ENCODE measurements at regions not wholly inside any gene's neighbourhood (a gene's known extent, or its start where the extent isn't known, plus 50 kb on each side); places are given as distances from the start of the nearest gene placed in this dataset.
"Not testable (repeated sequence)": the region's sequence is repeated elsewhere in the genome, so short reads cannot be mapped to it uniquely, and the experiment has no call there.

DNA sequence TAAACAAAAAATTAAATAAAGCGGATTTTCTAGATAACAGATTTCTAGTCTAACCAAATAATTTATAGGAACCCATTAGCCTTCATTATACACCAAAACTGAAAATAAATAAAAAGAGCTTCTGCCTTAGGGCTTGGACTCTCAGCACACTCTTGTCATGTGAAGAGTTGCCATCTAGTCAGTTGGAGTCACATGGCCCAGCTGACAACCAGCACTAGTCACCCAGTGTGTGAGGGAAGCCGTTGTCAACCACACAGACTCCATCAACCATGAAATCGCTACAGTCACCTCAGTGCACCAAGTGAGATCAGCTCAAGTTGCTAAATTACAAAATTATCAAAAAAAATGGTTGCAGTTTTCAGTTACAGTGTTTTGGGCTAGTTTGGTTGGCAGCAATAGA lies 470.0 kb downstream of the GASK1B start:
- Histone ChIP-seq H3K36me3 (ENCODE audit: insufficient read depth) (no peaks in the 10 kb centered on the region), H3K27ac (ENCODE audit: low read depth) (no peak overlapping the region), H3K4me3 (ENCODE audit: low read depth, low read length) (no peak overlapping the region), H3K4me1 (ENCODE audit: insufficient read depth) (no peaks in the 10 kb centered on the region)
- 67% methylated on average over 3 of the region's 3 CpGs for WGBS
- no peak for DNase-seq (ENCODE audit: extremely low spot score)

DNA sequence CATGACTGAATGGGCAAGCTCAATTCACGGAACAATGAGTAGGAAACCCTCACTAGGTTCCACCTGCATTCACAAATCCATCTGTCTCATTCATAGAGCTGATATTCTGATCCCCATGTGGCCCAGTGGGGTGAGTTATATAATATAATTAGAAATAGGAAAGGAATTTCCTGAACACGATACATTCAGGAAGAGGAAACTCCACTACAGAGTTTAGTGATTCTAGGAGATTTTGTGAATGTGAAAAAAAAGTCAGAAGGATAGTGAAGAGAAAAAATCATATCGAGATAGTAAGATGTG lies 471.2 kb downstream of the GASK1B start:
- Histone ChIP-seq H3K36me3 (ENCODE audit: insufficient read depth) (no peaks in the 10 kb centered on the region), H3K27ac (ENCODE audit: low read depth) (no peak overlapping the region), H3K4me3 (ENCODE audit: low read depth, low read length) (no peak overlapping the region), H3K4me1 (ENCODE audit: insufficient read depth) (no peaks in the 10 kb centered on the region)
- 70% methylated on average over 3 of the region's 3 CpGs for WGBS
- DNase-seq (ENCODE audit: extremely low spot score) = no peak

DNA sequence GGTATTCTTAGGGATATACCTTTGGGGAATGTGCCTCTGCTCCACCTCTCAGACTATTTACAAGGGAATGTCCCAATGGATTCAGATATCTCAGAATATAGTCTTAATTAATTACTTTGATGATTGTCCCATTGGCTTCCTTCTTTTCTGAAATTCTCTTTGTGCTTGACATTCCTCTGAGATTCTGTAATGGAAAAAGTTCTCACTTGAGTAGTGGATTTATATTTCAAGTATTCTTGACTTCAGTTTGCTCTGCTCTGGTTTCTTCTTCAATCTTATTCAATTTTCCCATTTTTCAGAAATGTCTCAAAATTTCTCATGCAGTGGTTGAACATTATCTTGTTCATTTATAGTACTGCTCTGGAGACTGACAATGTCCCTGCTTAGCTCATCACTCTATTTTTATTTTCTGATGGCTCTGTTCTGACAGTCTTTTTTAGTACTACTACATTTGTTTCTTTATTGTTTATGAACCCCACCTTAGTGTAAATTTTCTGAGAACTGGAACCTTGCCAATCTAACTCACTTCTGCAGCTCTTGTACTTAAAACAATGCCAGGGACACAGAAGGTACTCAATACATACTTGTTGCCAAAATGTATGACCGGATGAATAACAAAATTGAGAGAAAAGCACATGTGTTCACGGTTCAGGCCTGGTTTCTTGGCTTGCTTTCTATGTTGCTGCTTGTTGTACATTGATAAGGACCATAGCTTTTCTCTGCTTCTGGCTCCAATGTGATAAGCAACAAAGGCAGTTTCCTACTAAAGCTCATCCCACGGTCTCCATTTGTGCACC lies 471.7 kb downstream of the GASK1B start:
- Histone ChIP-seq H3K36me3 (ENCODE audit: insufficient read depth) (no peaks in the 10 kb centered on the region), H3K27ac (ENCODE audit: low read depth) (no peak overlapping the region), H3K4me3 (ENCODE audit: low read depth, low read length) (no peak overlapping the region), H3K4me1 (ENCODE audit: insufficient read depth) (no peaks in the 10 kb centered on the region)
- no peak for DNase-seq (ENCODE audit: extremely low spot score)
- 60% methylated on average over 3 of the region's 3 CpGs for WGBS

DNA sequence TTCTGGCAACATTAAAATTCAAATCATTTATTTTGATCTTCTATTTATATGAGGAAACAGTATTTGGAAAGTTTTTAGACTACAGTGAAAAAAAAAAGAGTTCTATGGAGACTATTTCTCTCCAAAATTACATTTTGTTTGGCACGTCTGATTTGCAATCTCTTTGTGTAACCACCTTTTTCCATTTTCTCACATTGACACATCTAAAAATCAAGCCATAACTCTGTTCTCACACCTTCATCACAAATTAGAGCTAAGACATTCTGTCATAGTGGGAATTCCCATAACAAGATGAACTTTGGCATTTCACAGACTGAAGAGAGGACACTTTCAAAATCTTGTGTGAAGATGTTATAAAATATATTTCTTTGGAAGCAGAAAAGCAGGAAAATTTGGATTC lies 468.9 kb downstream of the GRIA2 start:
- no peak overlapping the region for H3K4me3 ChIP-seq (ENCODE audit: low read depth, low read length)
- no peak for DNase-seq (ENCODE audit: extremely low spot score)
- WGBS = 78% methylated on average over 1 of the region's 1 CpG
- H3K4me1 ChIP-seq (ENCODE audit: insufficient read depth) = no peaks in the 10 kb centered on the region
- no peak overlapping the region for H3K27ac ChIP-seq (ENCODE audit: low read depth)
- no peaks in the 10 kb centered on the region for H3K36me3 ChIP-seq (ENCODE audit: insufficient read depth)

DNA sequence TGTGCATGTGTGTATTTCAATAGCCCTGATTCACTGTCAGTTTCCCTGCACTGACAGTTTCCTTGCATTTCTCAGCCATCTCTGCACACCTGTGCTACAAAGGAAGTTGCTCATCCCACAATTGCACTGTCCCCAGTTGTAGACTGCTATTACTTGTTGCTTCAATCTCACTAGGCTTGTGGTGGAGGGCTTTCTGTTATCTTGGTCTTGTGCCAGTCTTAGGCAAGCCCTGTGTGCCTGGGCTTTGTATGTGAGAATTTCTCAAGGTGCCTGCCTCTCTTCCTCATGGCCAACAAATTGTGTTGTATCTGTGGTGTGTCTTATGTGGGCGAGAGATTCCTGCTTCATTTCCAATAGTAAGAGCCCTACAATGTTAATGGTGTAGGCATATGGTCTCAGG lies 467.4 kb downstream of the GRIA2 start:
- no peak for DNase-seq (ENCODE audit: extremely low spot score)
- no peak overlapping the region for H3K4me3 ChIP-seq (ENCODE audit: low read depth, low read length)
- no peak overlapping the region for H3K27ac ChIP-seq (ENCODE audit: low read depth)
- 91% methylated on average over 1 of the region's 1 CpG for WGBS
- no peaks in the 10 kb centered on the region for H3K4me1 ChIP-seq (ENCODE audit: insufficient read depth)
- H3K36me3 ChIP-seq (ENCODE audit: insufficient read depth) = no peaks in the 10 kb centered on the region

DNA sequence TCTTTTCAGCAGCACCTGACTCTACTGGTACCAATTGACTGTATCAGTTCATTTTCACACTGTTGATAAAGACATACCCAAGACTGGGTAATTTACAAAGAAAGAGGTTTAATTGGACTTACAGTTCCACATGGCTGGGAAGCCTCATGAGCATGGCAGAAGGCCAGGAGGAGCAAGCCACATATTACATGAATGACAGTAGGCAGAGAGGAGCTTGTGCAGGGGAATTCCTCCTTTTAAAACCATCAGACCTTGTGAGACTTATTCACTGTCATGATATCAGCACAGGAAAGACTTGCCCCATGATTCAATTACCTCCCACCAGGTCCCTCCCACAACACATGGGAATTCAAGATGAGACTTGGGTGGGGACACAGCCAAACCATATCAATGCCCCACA lies 458.8 kb downstream of the GRIA2 start:
- not testable (repeated sequence) for H3K36me3 ChIP-seq (ENCODE audit: insufficient read depth); DNase-seq (ENCODE audit: extremely low spot score); H3K4me1 ChIP-seq (ENCODE audit: insufficient read depth); H3K27ac ChIP-seq (ENCODE audit: low read depth); H3K4me3 ChIP-seq (ENCODE audit: low read depth, low read length)

DNA sequence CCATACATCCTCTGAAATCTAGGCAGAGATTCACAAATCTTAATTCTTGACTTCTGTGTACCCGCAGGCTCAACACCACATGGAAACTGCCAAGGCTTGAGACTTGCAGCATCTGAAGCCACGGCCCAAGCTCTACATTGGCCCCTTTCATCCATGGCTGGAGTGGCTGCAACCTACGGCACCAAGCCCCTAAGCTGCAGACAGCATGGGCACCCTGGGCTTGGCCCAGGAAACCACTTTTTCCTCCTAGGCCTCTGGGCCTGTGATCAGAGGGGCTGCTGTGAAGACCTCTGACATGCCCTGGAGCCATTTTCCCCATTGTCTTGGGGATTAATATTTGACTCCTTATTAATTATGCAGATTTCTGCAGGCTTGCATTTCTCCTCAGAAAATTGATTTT lies 457.9 kb downstream of the GRIA2 start:
- DNase-seq (ENCODE audit: extremely low spot score) = no peak
- no peaks in the 10 kb centered on the region for H3K36me3 ChIP-seq (ENCODE audit: insufficient read depth)
- WGBS = 89% methylated on average over 3 of the region's 3 CpGs
- H3K27ac ChIP-seq (ENCODE audit: low read depth) = no peak overlapping the region
- no peaks in the 10 kb centered on the region for H3K4me1 ChIP-seq (ENCODE audit: insufficient read depth)
- no peak overlapping the region for H3K4me3 ChIP-seq (ENCODE audit: low read depth, low read length)

DNA sequence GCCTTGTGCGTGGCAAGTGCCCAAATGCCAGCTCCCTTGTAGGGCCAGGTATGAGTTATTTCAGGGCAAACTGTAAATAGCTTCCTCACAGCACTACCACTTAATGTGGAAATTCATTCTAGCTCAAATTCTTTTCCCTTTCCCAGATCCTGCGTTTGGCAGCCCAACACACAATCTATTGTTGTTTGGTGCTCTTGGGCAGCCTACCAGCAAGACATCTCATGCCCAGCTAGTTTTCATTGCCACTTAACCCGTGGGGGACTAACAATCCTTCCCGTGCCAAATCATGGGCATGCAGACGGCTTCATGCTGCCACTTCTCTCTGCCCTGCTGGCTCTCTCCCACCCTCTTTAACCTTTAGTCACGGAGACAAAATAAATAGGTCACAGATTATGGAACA lies 454.2 kb downstream of the GRIA2 start:
- H3K27ac ChIP-seq (ENCODE audit: low read depth) = no peak overlapping the region

DNA sequence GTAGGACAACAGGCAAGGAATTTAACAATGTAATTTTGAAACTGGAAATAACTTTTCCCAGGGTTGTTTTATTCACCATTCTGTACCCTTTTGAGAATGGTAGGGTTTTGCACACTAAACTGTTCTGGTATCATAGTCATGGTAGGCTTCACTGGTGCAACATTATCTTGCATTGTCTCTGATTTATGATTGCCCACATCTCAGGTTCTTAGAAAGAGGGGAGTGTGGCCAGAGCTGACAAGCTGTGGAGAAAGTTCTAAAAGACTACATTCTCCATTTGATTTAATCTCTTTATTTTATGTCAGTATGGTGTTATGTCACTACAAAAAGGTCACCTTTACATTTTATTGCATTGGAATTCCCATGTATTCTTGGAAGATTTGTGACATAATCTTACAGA lies 447.3 kb downstream of the GRIA2 start:
- no peak overlapping the region for H3K4me3 ChIP-seq (ENCODE audit: low read depth, low read length)
- no peaks in the 10 kb centered on the region for H3K4me1 ChIP-seq (ENCODE audit: insufficient read depth)
- H3K36me3 ChIP-seq (ENCODE audit: insufficient read depth) = no peaks in the 10 kb centered on the region
- DNase-seq (ENCODE audit: extremely low spot score) = no peak
- no peak overlapping the region for H3K27ac ChIP-seq (ENCODE audit: low read depth)

More for the DNA sequence above, 454.2 kb downstream of the GRIA2 start:
- Histone ChIP-seq H3K4me3 (ENCODE audit: low read depth, low read length) (no peak overlapping the region), H3K36me3 (ENCODE audit: insufficient read depth) (no peaks in the 10 kb centered on the region), H3K4me1 (ENCODE audit: insufficient read depth) (no peaks in the 10 kb centered on the region)
- no peak for DNase-seq (ENCODE audit: extremely low spot score)
- WGBS = 74% methylated on average over 6 of the region's 6 CpGs

DNA sequence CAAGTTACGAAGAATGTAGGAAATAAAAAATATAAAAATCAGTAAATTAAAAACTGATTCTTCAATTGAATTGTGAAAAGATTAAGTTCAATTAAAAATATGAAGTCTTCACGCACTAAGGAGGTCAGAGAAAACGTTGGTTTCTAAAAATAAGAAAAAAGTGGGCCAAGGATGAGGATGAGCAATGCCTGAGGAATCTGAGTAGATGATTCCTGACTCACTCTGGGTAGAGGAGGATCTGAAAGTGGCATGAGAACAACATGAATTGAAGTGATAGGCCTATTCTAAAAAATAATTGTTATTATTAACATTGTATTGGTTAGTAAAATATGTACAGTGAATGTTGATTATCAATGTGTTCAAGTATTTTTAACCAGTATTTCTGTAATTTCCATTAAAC lies 444.2 kb downstream of the GRIA2 start:
- H3K4me1 ChIP-seq (ENCODE audit: insufficient read depth) = no peaks in the 10 kb centered on the region
- no peak overlapping the region for H3K4me3 ChIP-seq (ENCODE audit: low read depth, low read length)
- DNase-seq (ENCODE audit: extremely low spot score) = no peak
- WGBS = 52% methylated on average over 3 of the region's 3 CpGs
- no peak overlapping the region for H3K27ac ChIP-seq (ENCODE audit: low read depth)
- no peaks in the 10 kb centered on the region for H3K36me3 ChIP-seq (ENCODE audit: insufficient read depth)

DNA sequence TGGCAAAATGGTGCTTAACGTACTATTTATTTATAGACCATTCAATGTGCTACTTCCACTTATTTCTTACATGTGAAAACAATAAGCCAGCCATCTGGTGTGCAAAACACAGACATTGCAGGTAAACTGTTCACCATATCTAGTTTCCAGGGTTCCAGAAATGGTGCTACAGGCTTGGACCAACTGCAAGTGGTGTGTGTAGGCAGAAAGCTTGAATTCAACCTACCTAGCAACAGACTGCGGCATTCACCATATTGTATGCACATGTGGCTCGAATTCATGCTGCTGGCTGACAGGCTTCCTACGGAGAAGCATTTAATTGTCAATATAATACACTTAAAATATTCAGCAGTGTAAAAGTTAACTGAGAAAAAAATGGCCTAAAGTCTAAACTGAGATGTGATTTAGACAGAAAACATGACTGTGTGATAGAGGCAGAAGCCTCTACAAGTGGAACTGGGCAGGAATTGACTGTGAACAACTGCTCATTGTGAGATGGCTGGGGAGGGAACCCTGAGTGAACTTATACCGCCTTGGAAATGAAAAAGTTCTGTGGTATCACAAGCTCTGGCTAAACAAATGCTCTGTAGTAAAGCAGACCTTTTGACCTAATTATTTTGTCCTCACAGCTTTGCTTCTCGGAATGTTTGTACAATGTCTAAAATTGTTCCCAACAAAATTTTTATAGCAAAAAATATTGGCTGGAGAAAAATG lies 434.7 kb downstream of the GRIA2 start:
- Histone ChIP-seq H3K4me3 (ENCODE audit: low read depth, low read length) (no peak overlapping the region), H3K27ac (ENCODE audit: low read depth) (no peak overlapping the region), H3K4me1 (ENCODE audit: insufficient read depth) (no peaks in the 10 kb centered on the region), H3K36me3 (ENCODE audit: insufficient read depth) (no peaks in the 10 kb centered on the region)
- WGBS = 62% methylated on average over 6 of the region's 6 CpGs
- DNase-seq (ENCODE audit: extremely low spot score) = no peak

DNA sequence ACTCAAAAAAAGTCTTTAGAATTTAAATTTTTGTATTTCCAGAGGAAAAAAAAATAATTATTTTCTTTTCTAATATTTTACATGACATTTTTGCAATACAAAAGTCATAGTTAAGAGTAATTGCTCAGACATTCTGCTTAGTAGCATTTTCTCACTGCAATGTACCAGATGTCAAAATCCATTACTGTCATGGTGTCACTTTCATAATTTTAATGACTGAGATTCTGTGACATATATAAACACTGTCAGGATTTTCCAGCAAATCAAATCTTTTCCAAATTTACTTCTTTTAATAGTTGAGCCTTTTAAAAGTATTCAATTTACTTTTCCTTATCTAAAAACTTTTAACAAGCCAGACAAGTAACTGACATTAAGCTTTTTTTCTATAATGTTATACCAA lies 422.7 kb downstream of the GRIA2 start:
- Histone ChIP-seq H3K4me3 (ENCODE audit: low read depth, low read length) (no peak overlapping the region), H3K36me3 (ENCODE audit: insufficient read depth) (no peaks in the 10 kb centered on the region), H3K27ac (ENCODE audit: low read depth) (no peak overlapping the region), H3K4me1 (ENCODE audit: insufficient read depth) (no peaks in the 10 kb centered on the region)
- no peak for DNase-seq (ENCODE audit: extremely low spot score)

DNA sequence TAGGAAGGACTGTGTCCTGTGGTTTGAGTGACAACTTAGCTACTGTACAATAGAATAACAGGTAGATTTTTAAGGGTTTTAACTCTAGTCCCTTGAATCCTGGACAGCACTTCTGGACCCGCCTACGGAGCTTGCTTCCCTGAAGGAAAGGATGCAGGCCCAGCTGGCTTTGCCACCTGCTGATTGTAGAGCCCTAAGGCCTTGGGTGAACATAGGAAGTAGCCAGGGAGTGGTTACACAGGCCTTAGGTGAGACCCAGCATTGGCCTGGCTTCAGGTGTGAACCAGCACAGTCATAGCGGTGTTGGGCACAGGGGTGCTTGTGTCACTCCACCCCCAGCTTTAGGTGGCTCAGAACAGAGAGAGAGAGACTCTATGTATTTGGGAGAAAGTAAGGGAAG lies 413.5 kb downstream of the GRIA2 start:
- Histone ChIP-seq H3K36me3 (ENCODE audit: insufficient read depth) (no peaks in the 10 kb centered on the region), H3K27ac (ENCODE audit: low read depth) (no peak overlapping the region), H3K4me1 (ENCODE audit: insufficient read depth) (no peaks in the 10 kb centered on the region), H3K4me3 (ENCODE audit: low read depth, low read length) (no peak overlapping the region)
- DNase-seq (ENCODE audit: extremely low spot score) = no peak
- 95% methylated on average over 3 of the region's 3 CpGs for WGBS

DNA sequence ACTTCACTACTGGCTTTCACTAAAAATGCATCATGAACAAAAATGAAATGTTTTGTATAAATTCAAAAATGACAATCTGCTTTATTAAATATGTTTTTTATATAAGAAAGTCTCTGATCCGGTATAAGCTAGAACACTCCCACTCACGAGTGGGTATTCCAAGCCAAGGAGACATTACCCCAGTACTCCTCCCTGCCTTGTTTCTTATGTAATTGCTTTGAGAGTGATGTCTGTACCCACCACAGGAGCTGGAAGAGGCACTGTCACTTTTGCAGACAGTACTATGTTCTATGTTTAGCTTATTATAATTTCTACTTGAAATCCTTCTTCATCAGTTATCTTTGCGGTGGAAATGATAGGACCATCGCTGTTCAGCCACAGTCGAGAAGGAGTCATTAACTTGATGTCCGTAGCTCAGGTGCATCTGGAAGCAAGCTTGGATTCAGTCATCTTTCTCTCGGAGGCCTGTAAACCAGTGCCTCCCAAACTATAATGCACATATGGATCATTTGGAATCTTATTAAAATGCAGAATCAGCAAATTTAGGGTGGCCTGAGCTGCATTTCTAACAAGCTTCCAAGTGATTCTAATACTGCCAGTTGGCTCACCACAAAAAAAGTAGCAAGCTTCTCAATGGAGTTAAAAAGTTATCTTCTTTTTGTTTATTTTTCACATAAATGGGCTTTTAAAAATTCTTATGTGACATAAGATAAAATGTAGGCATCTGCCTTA lies 396.4 kb downstream of the GRIA2 start:
- WGBS = 92% methylated on average over 7 of the region's 7 CpGs

More for the DNA sequence above, 396.4 kb downstream of the GRIA2 start:
- H3K36me3 ChIP-seq (ENCODE audit: insufficient read depth) = no peaks in the 10 kb centered on the region
- no peak for DNase-seq (ENCODE audit: extremely low spot score)
- no peak overlapping the region for H3K27ac ChIP-seq (ENCODE audit: low read depth)
- no peak overlapping the region for H3K4me3 ChIP-seq (ENCODE audit: low read depth, low read length)
- H3K4me1 ChIP-seq (ENCODE audit: insufficient read depth) = no peaks in the 10 kb centered on the region

Measured in urinary bladder (tissue), 3 donors.